Daoy (cell line): ENCODE measurements at regions not wholly inside any gene's neighbourhood (a gene's known extent, or its start where the extent isn't known, plus 50 kb on each side); places are given as distances from the start of the nearest gene placed in this dataset.

Experiments used
- DNase-seq: peaks from one replicate; pipeline ENCODE4 v3.0.0-alpha.2; 2015; ENCODE audit warnings: low read depth

- DNase-seq: no peak
Measured at GRCh38 chr4:4601803-4602369, 60.0 kb upstream of the STX18 start.

DNA sequence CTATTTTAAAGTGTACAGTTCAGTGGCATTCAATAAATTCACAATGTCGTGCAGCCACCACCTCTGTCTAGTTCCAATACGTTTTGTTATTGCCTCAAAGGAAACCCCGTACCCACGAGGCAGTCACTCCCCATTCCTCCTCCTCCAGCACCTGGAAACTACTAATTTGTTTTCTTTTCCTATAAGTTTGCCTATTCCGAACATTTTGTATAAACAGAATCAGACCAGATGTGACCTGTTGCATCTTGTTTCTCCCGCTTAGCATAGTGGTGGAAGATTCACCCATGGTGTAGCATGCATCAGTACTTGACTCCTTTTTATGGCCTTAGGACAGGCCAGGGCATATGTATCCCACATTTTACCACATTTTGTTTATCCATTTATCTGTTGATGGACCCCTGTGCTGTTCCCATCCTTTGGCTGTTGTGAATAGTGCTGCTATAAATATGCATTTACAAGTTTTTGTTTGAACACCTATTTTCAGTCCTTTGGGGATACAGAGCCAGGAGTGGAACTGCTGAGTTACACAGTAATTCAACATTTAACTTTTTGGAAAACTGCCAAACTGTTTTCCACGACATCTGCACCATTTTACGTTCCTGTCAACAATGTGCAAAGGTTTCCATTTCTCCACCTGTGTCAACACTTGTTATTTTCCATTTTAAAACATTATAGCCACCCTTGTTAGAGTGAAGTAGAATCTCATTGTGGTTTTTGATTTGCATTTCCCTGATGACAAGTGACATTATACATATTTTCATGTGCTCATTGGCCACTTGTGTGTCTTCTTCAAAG lies 57.8 kb upstream of the STX18 start:
- no peak for DNase-seq

DNA sequence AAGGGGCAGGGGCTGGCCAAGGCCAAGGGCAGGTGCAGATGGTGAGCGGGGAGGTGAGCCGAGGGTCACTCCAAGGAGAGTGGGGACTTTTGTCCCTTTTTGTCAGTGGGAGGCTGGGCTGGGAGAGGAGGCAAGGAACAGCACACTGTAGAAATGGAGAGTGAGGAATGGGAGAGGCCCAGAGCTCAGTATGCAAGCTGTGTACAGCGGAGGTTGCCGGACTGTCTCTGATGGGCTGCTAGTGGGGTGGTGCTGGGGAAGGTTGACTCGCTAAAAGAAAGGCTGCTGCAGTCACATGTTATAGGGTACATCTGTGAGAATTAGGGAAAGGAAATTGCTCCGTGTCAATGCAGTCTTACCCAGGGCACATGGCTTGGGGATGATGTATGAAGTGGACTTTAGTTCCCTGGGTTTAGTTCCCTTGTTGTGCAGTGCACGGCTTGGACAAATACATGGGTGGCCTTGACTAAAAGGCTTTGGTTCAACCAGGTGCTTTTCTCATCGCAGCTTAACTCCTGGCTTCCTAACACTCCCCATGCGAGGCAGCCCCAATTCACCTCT lies 57.1 kb upstream of the STX18 start:
- DNase-seq: no peak

DNA sequence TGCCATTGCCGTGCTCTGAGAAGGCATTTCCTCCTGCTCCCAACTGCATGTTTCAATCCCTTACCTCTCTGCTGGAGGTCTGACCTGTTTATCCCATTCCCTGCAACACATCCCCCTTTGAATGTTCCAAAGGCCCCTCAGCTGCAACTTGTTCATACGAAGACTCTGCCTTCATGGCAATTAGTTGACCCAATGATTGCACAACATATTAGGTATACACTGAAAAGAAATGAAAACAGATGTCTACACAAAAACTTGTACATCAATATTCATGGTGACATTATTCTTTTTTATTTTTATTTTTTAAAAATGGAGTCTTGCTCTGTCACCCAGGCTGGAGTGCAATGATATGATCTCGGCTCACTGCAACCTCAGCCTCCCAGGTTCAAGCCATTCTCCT lies 54.9 kb upstream of the STX18 start:
- DNase-seq: no peak

- no peak for DNase-seq
Measured at GRCh38 chr4:4595252-4595651, 53.4 kb upstream of the STX18 start.

DNA sequence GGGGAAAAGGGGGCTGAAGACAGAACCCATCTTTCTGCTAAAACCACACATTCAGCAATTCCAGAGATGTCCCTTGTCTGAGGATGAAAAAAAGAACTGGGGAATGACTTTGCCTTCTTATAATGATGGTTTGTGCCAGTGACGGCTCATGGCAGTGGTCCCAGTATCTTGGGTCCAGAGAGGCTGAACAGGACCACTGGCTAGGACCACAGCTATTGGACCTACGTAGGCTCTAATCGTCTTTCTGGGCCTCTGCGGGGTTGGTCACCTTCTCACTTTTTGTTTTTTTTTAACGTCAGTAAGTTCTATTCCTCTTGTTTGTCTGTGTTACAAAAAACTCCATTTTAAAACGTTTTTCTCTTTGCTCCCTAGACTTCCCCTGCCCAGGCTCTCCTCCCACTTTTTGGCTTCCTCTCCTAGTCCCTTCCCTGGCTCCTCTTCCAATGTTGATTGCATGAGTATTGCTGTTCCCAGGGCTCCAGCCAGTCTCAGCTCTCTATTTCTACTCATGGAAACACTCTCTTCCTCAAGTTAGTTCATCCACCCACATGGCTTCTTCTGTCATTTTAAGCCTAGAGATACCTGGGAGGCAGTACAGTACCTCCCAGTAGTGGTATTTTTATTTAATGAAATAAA lies 52.6 kb upstream of the STX18 start:
- DNase-seq: no peak

GRCh38 chr4:4593596-4594284 lies 51.9 kb upstream of the STX18 start:
- no peak for DNase-seq

DNA sequence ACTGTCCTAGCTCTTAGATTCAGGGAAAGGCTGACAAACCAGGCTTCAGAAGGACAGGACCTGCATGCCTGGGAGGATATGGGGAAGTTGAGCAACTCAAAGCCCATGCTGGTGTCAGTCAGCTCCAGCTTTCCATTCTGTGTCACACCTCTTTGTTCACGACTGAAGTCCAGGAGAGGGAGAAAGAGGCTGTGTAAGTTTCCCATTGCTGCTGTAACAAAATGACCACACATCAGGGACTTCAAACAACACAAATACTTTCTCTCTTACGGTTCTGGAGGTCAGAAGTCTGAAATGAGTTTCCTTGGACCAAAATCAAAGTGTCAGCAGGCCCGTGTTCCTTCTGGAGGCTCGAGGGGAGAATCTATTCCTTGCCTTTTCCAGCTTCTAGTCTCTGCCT lies 50.6 kb upstream of the STX18 start:
- DNase-seq: no peak
